ENCODE measurements at regions not wholly inside any gene's neighbourhood (a gene's known extent, or its start where the extent isn't known, plus 50 kb on each side); places are given as distances from the start of the nearest gene placed in this dataset.

GRCh38 chr20:4601630-4602296 is 84.5 kb upstream of the PRNP start:
- FAIRE-seq: no peak
- peak; percentile 55 for DNase-seq (ENCODE audit: low spot score)

GRCh38 chr20:4600308-4601014 is 85.8 kb upstream of the PRNP start:
- FAIRE-seq (no peak), DNase-seq (ENCODE audit: low spot score) (no peak)

GRCh38 chr20:4597215-4597614 is 89.0 kb upstream of the PRNP start:
- no peak for FAIRE-seq
- no peak for DNase-seq (ENCODE audit: low spot score)

- DNase-seq (ENCODE audit: low spot score): no peak
- no peak for FAIRE-seq
These were observed 93.1 kb upstream of the PRNP start for GRCh38 chr20:4593149-4593525.

GRCh38 chr20:4592316-4593148 is 93.7 kb upstream of the PRNP start:
- FAIRE-seq: no peak
- no peak for DNase-seq (ENCODE audit: low spot score)

- FAIRE-seq: no peak
- DNase-seq (ENCODE audit: low spot score): no peak
These were observed 94.3 kb upstream of the PRNP start for GRCh38 chr20:4591975-4592315.

GRCh38 chr20:4585758-4586157 is 100.5 kb upstream of the PRNP start:
- FAIRE-seq (no peak), DNase-seq (ENCODE audit: low spot score) (no peak)

GRCh38 chr20:4585104-4585753 is 101.0 kb upstream of the PRNP start:
- FAIRE-seq: no peak

GRCh38 chr20:4584510-4584909 is 101.7 kb upstream of the PRNP start:
- FAIRE-seq (no peak), DNase-seq (ENCODE audit: low spot score) (no peak)

More at GRCh38 chr20:4585104-4585753, 101.0 kb upstream of the PRNP start:
- no peak for DNase-seq (ENCODE audit: low spot score)

- FAIRE-seq: no peak
These were observed 104.4 kb upstream of the PRNP start for GRCh38 chr20:4581838-4582237.

GRCh38 chr20:4578375-4578774 is 107.9 kb upstream of the PRNP start:
- DNase-seq (ENCODE audit: low spot score): no peak

More at GRCh38 chr20:4581838-4582237, 104.4 kb upstream of the PRNP start:
- DNase-seq (ENCODE audit: low spot score): no peak

GRCh38 chr20:4574356-4574690 is 111.9 kb upstream of the PRNP start:
- DNase-seq (ENCODE audit: low spot score): peak; percentile 83

More at GRCh38 chr20:4578375-4578774, 107.9 kb upstream of the PRNP start:
- FAIRE-seq: no peak

GRCh38 chr20:4573564-4574355 is 112.5 kb upstream of the PRNP start:
- DNase-seq (ENCODE audit: low spot score): peak; percentile 86
- FAIRE-seq: no peak

More at GRCh38 chr20:4574356-4574690, 111.9 kb upstream of the PRNP start:
- peak; percentile 88 for FAIRE-seq

- no peak for FAIRE-seq
These were observed 114.3 kb upstream of the PRNP start for GRCh38 chr20:4571759-4572531.

GRCh38 chr20:4569865-4570264 is 116.4 kb upstream of the PRNP start:
- no peak for FAIRE-seq
- DNase-seq (ENCODE audit: low spot score): no peak

More at GRCh38 chr20:4571759-4572531, 114.3 kb upstream of the PRNP start:
- DNase-seq (ENCODE audit: low spot score): no peak

- FAIRE-seq (no peak), DNase-seq (ENCODE audit: low spot score) (no peak)
These were observed 117.2 kb upstream of the PRNP start for GRCh38 chr20:4569092-4569491.

- FAIRE-seq: no peak
These were observed 117.8 kb upstream of the PRNP start for GRCh38 chr20:4568361-4568959.

GRCh38 chr20:4567170-4567569 is 119.1 kb upstream of the PRNP start:
- DNase-seq (ENCODE audit: low spot score): no peak

More at GRCh38 chr20:4568361-4568959, 117.8 kb upstream of the PRNP start:
- no peak for DNase-seq (ENCODE audit: low spot score)

GRCh38 chr20:4563534-4563933 is 122.7 kb upstream of the PRNP start:
- no peak for FAIRE-seq
- no peak for DNase-seq (ENCODE audit: low spot score)

More at GRCh38 chr20:4567170-4567569, 119.1 kb upstream of the PRNP start:
- no peak for FAIRE-seq

GRCh38 chr20:4563031-4563430 is 123.2 kb upstream of the PRNP start:
- DNase-seq (ENCODE audit: low spot score) (no peak), FAIRE-seq (no peak)

Data from RCC 7860 (cell line).